ENCODE measurements at regions not wholly inside any gene's neighbourhood (a gene's known extent, or its start where the extent isn't known, plus 50 kb on each side); places are given as distances from the start of the nearest gene placed in this dataset.

- TF ChIP-seq TCF7L2 (IDR thresholded peaks at IDR 0.05; ENCODE audit: low read depth, low read length): no peak
- no peak for TF ChIP-seq POLR2AphosphoS5 (IDR thresholded peaks at IDR 0.05; ENCODE audit: low read depth, low read length)
Measured at GRCh38 chr1:213657013-213657412, 330.8 kb upstream of the PROX1 start.

Data from Panc1 (cell line).